Hepatocyte (in vitro differentiated cells): ENCODE measurements at regions not wholly inside any gene's neighbourhood (a gene's known extent, or its start where the extent isn't known, plus 50 kb on each side); places are given as distances from the start of the nearest gene placed in this dataset.

ENCODE experiments used
- DNase-seq: peaks from one replicate; pipeline ENCODE4 v3.0.0-alpha.2; 2016; ENCODE audit warnings: low spot score
- H2AFZ ChIP-seq: fragments of 200-600 bp; sonication (generic); 2 replicates; pipeline ENCODE4 v1.6.0; 2016; ENCODE audit warnings: antibody characterized with exemption, mild to moderate bottlenecking
- H3K27ac ChIP-seq: fragments of 200-600 bp; sonication (generic); 2 replicates; pipeline ENCODE4 v1.5.1; 2016; ENCODE audit warnings: mild to moderate bottlenecking
- H3K27me3 ChIP-seq: fragments of 200-600 bp; sonication (generic); 2 replicates; pipeline ENCODE4 v1.6.1; 2016
- H3K36me3 ChIP-seq: fragments of 200-600 bp; sonication (generic); replicated peaks from 2 replicates; pipeline ENCODE4 v1.5.1; 2016; ENCODE audit warnings: low read depth; ENCODE audit not compliant: insufficient read depth
- H3K4me1 ChIP-seq: fragments of 200-600 bp; sonication (generic); 2 replicates; pipeline ENCODE4 v1.5.1; 2016; ENCODE audit warnings: mild to moderate bottlenecking, moderate library complexity; ENCODE audit not compliant: insufficient read depth
- H3K4me2 ChIP-seq: fragments of 200-600 bp; sonication (generic); 2 replicates; pipeline ENCODE4 v1.6.0; 2016
- H3K4me3 ChIP-seq: fragments of 200-600 bp; sonication (generic); 2 replicates; pipeline ENCODE4 v1.5.1; 2016; ENCODE audit warnings: mild to moderate bottlenecking
- H3K79me2 ChIP-seq: fragments of 200-600 bp; sonication (generic); 2 replicates; pipeline ENCODE4 v1.6.0; 2017; ENCODE audit warnings: mild to moderate bottlenecking
- H3K9me2 ChIP-seq: fragments of 200-600 bp; sonication (generic); replicated peaks from 2 replicates; pipeline ENCODE4 v1.6.0; 2017; ENCODE audit warnings: mild to moderate bottlenecking; ENCODE audit not compliant: insufficient read depth
- H3K9me3 ChIP-seq: fragments of 200-600 bp; sonication (generic); 2 replicates; pipeline ENCODE4 v1.5.1; 2016; ENCODE audit warnings: low read depth, mild to moderate bottlenecking
- H4K20me1 ChIP-seq: fragments of 200-600 bp; sonication (generic); 2 replicates; pipeline ENCODE4 v1.6.0; 2016; ENCODE audit warnings: mild to moderate bottlenecking; ENCODE audit not compliant: insufficient read depth, poor library complexity, severe bottlenecking
- CTCF ChIP-seq: fragments of 200-600 bp; sonication (generic); IDR thresholded peaks from 2 replicates; pipeline ENCODE4 v1.5.1; 2016; ENCODE audit warnings: antibody characterized with exemption, mild to moderate bottlenecking; ENCODE audit not compliant: poor library complexity
- EZH2 ChIP-seq: fragments of 200-600 bp; sonication (generic); IDR thresholded peaks from 2 replicates; pipeline ENCODE4 v1.6.1; 2016; ENCODE audit warnings: antibody characterized with exemption, mild to moderate bottlenecking, borderline replicate concordance
- EZH2phosphoT487 ChIP-seq: fragments of 200-600 bp; sonication (generic); IDR thresholded peaks from one replicate; pipeline ENCODE4 v1.6.1; 2018; ENCODE audit warnings: antibody characterized with exemption, mild to moderate bottlenecking, low read depth, moderate library complexity; ENCODE audit not compliant: unreplicated experiment, severe bottlenecking
- WGBS: methylation state at CpG from one replicate; pipeline ENCODE4 v1.1.6; 2016; ENCODE audit warnings: low lambda C conversion rate; ENCODE audit errors: missing lambda C conversion rate; 5-methylcytosine and 5-hydroxymethylcytosine counted together

DNA sequence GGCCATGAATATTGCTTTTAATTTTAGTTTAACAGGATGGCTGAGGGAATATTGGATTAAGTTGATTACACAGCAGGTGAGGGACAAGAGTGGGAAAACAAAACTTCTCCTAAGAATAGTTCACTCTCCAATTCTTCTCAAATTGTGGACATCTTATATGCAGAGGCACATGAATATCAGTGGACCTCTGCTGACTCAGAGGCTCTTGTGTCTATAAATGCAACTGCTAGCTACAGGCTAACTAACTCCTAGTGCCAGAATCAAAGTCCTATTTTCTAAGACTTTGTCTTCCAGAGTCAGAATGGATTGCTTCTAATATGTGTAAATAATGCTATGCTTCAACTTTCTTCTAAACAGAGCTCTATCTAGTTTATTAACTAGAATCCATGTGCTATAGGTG, 175.8 kb downstream of the IL15 start:
- Histone ChIP-seq H3K36me3 (no peaks in the 10 kb centered on the region), H4K20me1 (no peaks in the 10 kb centered on the region), H3K4me3 (no peak overlapping the region), H3K9me2 (no peaks in the 10 kb centered on the region), H3K4me1 (no peaks in the 10 kb centered on the region), H3K4me2 (no peak overlapping the region), H3K27me3 (no peaks in the 10 kb centered on the region), H2AFZ (no peak overlapping the region), H3K27ac (no peak overlapping the region), H3K79me2 (no peaks in the 10 kb centered on the region), H3K9me3 (no peaks in the 10 kb centered on the region)
- DNase-seq, result no peak
- TF ChIP-seq EZH2 (no peak), EZH2phosphoT487 (no peak), CTCF (no peak)

DNA sequence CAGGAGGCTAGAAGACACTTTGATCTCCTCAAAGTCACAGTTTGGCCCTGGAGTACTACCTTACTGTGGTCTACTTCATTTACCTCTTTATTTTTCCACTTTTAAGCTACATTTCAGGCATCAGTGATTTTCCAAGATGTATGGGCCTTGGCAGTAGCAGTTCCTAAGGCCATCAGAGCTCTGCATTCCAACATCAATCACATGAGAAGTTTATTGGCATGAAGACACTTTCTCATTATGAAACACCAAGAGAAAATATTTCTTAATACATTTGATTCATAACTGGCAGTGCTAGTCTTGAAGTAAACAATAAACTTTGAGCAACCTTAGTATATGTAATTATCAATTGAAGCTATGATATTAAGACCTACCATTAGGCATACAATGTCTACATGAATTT, 178.1 kb downstream of the IL15 start:
- no peaks in the 10 kb centered on the region for H3K27me3 ChIP-seq
- TF ChIP-seq EZH2, result no peak
- no peaks in the 10 kb centered on the region for H3K4me1 ChIP-seq
- no peak overlapping the region for H3K4me2 ChIP-seq
- no peaks in the 10 kb centered on the region for H3K9me3 ChIP-seq
- H3K36me3 ChIP-seq, result no peaks in the 10 kb centered on the region
- no peak for DNase-seq
- no peaks in the 10 kb centered on the region for H3K9me2 ChIP-seq
- no peaks in the 10 kb centered on the region for H3K79me2 ChIP-seq
- no peak overlapping the region for H2AFZ ChIP-seq
- H3K27ac ChIP-seq, result no peak overlapping the region
- no peak overlapping the region for H3K4me3 ChIP-seq
- H4K20me1 ChIP-seq, result no peaks in the 10 kb centered on the region

DNA sequence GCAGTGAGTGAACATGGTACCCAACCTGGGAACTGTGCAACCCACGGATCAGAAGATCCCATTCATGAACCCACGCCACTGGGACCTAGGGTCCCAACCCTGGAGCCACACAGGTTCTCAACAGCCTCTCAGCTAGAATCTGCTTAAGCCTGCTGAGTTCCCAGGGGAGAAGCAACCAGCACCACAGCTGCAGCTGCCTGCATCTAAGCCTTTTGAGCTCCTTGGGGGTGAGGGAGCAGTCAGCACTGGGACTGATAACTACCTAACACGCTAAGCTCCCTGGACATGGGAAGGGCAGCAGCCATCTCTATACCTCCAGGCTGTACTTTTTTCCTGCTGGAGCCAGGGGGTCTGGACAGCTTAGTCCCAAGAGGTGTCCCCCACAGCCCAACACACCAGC, 179.3 kb downstream of the IL15 start:
- Histone ChIP-seq H2AFZ (no peak overlapping the region), H3K36me3 (no peaks in the 10 kb centered on the region), H3K4me1 (no peaks in the 10 kb centered on the region), H3K4me2 (no peak overlapping the region), H3K4me3 (no peak overlapping the region), H3K27me3 (no peaks in the 10 kb centered on the region), H3K9me2 (no peaks in the 10 kb centered on the region), H3K9me3 (no peaks in the 10 kb centered on the region), H3K79me2 (no peaks in the 10 kb centered on the region), H4K20me1 (no peaks in the 10 kb centered on the region), H3K27ac (no peak overlapping the region)
- WGBS, result 96% methylated on average over 3 of the region's 3 CpGs
- DNase-seq, result no peak
- TF ChIP-seq EZH2phosphoT487, result no peak
- TF ChIP-seq CTCF, result no peak
- TF ChIP-seq EZH2, result no peak

GRCh38 chr4:141826260-141826659, 189.9 kb downstream of the IL15 start:
- no peaks in the 10 kb centered on the region for H3K79me2 ChIP-seq
- no peak overlapping the region for H3K4me2 ChIP-seq
- no peak for TF ChIP-seq EZH2phosphoT487
- TF ChIP-seq CTCF, result no peak
- TF ChIP-seq EZH2, result no peak
- no peak overlapping the region for H3K27ac ChIP-seq
- H3K4me3 ChIP-seq, result no peak overlapping the region
- no peak for DNase-seq
- no peaks in the 10 kb centered on the region for H3K36me3 ChIP-seq
- no peaks in the 10 kb centered on the region for H3K9me3 ChIP-seq
- H2AFZ ChIP-seq, result no peak overlapping the region
- no peaks in the 10 kb centered on the region for H3K9me2 ChIP-seq
- 78% methylated on average over 1 of the region's 1 CpG for WGBS
- no peaks in the 10 kb centered on the region for H3K27me3 ChIP-seq
- H4K20me1 ChIP-seq, result no peaks in the 10 kb centered on the region
- H3K4me1 ChIP-seq, result no peaks in the 10 kb centered on the region
